ENCODE measurements at regions not wholly inside any gene's neighbourhood (a gene's known extent, or its start where the extent isn't known, plus 50 kb on each side); places are given as distances from the start of the nearest gene placed in this dataset.

GRCh38 chr4:184936071-184936470 is 82.2 kb upstream of the HELT start:
- DNase-seq = no peak
- Histone ChIP-seq H3K36me3 (no peaks in the 10 kb centered on the region), H3K4me3 (ENCODE audit: low read depth, low read length) (no peak overlapping the region), H3K27me3 (no peaks in the 10 kb centered on the region), H3K4me1 (no peaks in the 10 kb centered on the region), H3K9me3 (no peaks in the 10 kb centered on the region)
- TF ChIP-seq, protein P1, sequence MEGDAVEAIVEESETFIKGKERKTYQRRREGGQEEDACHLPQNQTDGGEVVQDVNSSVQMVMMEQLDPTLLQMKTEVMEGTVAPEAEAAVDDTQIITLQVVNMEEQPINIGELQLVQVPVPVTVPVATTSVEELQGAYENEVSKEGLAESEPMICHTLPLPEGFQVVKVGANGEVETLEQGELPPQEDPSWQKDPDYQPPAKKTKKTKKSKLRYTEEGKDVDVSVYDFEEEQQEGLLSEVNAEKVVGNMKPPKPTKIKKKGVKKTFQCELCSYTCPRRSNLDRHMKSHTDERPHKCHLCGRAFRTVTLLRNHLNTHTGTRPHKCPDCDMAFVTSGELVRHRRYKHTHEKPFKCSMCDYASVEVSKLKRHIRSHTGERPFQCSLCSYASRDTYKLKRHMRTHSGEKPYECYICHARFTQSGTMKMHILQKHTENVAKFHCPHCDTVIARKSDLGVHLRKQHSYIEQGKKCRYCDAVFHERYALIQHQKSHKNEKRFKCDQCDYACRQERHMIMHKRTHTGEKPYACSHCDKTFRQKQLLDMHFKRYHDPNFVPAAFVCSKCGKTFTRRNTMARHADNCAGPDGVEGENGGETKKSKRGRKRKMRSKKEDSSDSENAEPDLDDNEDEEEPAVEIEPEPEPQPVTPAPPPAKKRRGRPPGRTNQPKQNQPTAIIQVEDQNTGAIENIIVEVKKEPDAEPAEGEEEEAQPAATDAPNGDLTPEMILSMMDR (IDR thresholded peaks at IDR 0.05; ENCODE audit: low read depth, low read length) = no peak

GRCh38 chr4:184937030-184937710 is 81.1 kb upstream of the HELT start:
- H3K9me3 ChIP-seq = no peaks in the 10 kb centered on the region
- DNase-seq = no peak
- TF ChIP-seq, protein P1 (IDR thresholded peaks at IDR 0.05; ENCODE audit: low read depth, low read length) = no peak
- H3K36me3 ChIP-seq = no peaks in the 10 kb centered on the region
- H3K27me3 ChIP-seq = no peaks in the 10 kb centered on the region
- H3K4me1 ChIP-seq = no peaks in the 10 kb centered on the region
- peak overlapping the region; percentile 29 for H3K4me3 ChIP-seq (ENCODE audit: low read depth, low read length)

DNA sequence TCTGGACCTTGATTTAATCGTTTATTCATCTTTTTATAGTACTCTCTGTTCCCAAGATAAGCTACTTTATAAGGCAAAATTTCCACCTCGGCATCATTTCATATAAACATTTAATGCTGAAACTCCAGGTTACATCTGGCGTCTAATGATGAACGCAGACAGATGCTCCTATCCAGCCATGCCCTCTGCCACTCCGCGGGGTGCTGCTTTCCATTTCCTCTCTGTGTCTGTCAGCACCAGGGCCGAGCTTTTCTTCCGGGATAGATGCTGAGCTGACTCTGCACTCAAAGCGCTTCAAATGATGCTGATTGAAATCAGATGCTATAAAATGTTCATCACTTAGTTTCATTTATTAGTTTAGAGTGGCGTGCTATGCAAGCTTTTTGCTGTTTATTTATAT is 80.5 kb upstream of the HELT start:
- TF ChIP-seq, protein P1 (IDR thresholded peaks at IDR 0.05; ENCODE audit: low read depth, low read length) = no peak
- H3K9me3 ChIP-seq = no peaks in the 10 kb centered on the region
- no peaks in the 10 kb centered on the region for H3K27me3 ChIP-seq
- DNase-seq = peak; percentile 63
- no peaks in the 10 kb centered on the region for H3K4me1 ChIP-seq
- peak overlapping the region; percentile 29 for H3K4me3 ChIP-seq (ENCODE audit: low read depth, low read length)
- no peaks in the 10 kb centered on the region for H3K36me3 ChIP-seq

- Histone ChIP-seq H3K9me3 (no peaks in the 10 kb centered on the region), H3K4me3 (ENCODE audit: low read depth, low read length) (no peak overlapping the region), H3K36me3 (no peaks in the 10 kb centered on the region), H3K4me1 (no peaks in the 10 kb centered on the region), H3K27me3 (no peaks in the 10 kb centered on the region)
- TF ChIP-seq, protein P1 (IDR thresholded peaks at IDR 0.05; ENCODE audit: low read depth, low read length) = no peak
- no peak for DNase-seq
These were observed 79.4 kb upstream of the HELT start for GRCh38 chr4:184938871-184939270.

DNA sequence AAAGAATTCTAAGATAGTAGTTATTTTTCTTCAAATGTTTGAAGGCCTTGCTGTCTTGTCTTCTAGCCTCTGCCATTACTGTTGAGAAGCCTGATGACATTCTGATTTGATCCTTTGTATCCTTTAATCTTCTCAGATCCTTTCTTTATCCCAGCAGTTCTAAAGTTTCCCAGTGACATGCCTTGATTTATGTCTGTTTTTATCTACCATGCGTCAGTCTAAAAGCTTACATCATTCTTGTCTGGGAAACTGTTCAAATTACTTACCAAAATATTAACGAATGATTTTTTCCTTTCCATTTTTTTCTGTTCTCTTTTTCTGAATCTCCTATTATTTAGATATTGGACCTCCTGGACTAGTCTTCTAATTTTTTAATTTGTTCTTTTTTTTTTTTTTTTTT is 78.3 kb upstream of the HELT start:
- Histone ChIP-seq H3K4me3 (ENCODE audit: low read depth, low read length) (no peak overlapping the region), H3K27me3 (no peaks in the 10 kb centered on the region)
- TF ChIP-seq, protein P1 (IDR thresholded peaks at IDR 0.05; ENCODE audit: low read depth, low read length) = no peak

GRCh38 chr4:184940500-184940899 is 77.8 kb upstream of the HELT start:
- no peaks in the 10 kb centered on the region for H3K36me3 ChIP-seq
- no peak for DNase-seq
- H3K9me3 ChIP-seq = no peaks in the 10 kb centered on the region
- no peak overlapping the region for H3K4me3 ChIP-seq (ENCODE audit: low read depth, low read length)
- TF ChIP-seq, protein P1 (IDR thresholded peaks at IDR 0.05; ENCODE audit: low read depth, low read length) = no peak
- H3K4me1 ChIP-seq = no peaks in the 10 kb centered on the region
- H3K27me3 ChIP-seq = no peaks in the 10 kb centered on the region

More for the DNA sequence above, 78.3 kb upstream of the HELT start:
- DNase-seq = no peak
- Histone ChIP-seq H3K4me1 (no peaks in the 10 kb centered on the region), H3K9me3 (no peaks in the 10 kb centered on the region), H3K36me3 (no peaks in the 10 kb centered on the region)

Measured in BE2C (cell line).